ENCODE measurements at regions not wholly inside any gene's neighbourhood (a gene's known extent, or its start where the extent isn't known, plus 50 kb on each side); places are given as distances from the start of the nearest gene placed in this dataset.
"Not testable (repeated sequence)": the region's sequence is repeated elsewhere in the genome, so short reads cannot be mapped to it uniquely, and the experiment has no call there.

- TF ChIP-seq POLR2A (IDR thresholded peaks at IDR 0.05; ENCODE audit: low read depth, low read length); CTCF (conservative IDR thresholded peaks at IDR 0.05; ENCODE audit: low read depth, low read length); SMC3 (IDR thresholded peaks at IDR 0.05; ENCODE audit: low read depth, low read length); RAD21 (IDR thresholded peaks at IDR 0.05; ENCODE audit: low read length); MXI1 (IDR thresholded peaks at IDR 0.05; ENCODE audit: borderline replicate concordance, low read depth, low read length); FOS (IDR thresholded peaks at IDR 0.05; ENCODE audit: low read depth, low read length); NFE2L2 (IDR thresholded peaks at IDR 0.05; ENCODE audit: low read depth, low read length); ELK1 (IDR thresholded peaks at IDR 0.05; ENCODE audit: borderline replicate concordance, low read depth, low read length); USF2 (IDR thresholded peaks at IDR 0.05; ENCODE audit: low read depth, low read length): not testable (repeated sequence)
These were observed 159.5 kb upstream of the SPANXN4 start for GRCh38 chrX:142866247-142866646.
